ENCODE measurements at regions not wholly inside any gene's neighbourhood (a gene's known extent, or its start where the extent isn't known, plus 50 kb on each side); places are given as distances from the start of the nearest gene placed in this dataset.

- no peak for DNase-seq
Observed at GRCh38 chr5:9919306-9920030, 289.3 kb upstream of the TAS2R1 start.

GRCh38 chr5:9905661-9906060, 275.5 kb upstream of the TAS2R1 start:
- no peak for DNase-seq

DNA sequence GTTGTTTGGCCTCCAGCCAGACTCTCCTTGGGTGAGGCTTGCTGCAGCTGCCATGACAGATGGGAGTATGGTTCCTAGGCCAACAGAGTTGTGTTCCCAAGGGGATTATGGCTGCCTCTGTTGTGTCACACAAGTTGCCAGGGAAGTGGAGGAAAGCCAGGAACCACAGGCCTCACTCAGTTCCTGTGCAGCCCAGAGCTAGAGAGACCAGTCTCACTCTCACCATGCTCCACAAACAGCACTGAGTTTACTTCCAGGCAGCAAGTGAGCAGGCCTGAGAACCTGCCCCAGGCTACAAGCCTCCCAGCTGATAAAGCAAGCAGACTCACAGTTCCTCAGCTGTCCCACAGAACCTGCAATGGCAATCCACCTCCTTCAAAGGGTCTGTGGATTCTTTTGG, 273.6 kb upstream of the TAS2R1 start:
- no peak for DNase-seq

GRCh38 chr5:9898319-9898718, 268.2 kb upstream of the TAS2R1 start:
- DNase-seq: no peak

GRCh38 chr5:9895302-9895645, 265.1 kb upstream of the TAS2R1 start:
- no peak for DNase-seq

DNA sequence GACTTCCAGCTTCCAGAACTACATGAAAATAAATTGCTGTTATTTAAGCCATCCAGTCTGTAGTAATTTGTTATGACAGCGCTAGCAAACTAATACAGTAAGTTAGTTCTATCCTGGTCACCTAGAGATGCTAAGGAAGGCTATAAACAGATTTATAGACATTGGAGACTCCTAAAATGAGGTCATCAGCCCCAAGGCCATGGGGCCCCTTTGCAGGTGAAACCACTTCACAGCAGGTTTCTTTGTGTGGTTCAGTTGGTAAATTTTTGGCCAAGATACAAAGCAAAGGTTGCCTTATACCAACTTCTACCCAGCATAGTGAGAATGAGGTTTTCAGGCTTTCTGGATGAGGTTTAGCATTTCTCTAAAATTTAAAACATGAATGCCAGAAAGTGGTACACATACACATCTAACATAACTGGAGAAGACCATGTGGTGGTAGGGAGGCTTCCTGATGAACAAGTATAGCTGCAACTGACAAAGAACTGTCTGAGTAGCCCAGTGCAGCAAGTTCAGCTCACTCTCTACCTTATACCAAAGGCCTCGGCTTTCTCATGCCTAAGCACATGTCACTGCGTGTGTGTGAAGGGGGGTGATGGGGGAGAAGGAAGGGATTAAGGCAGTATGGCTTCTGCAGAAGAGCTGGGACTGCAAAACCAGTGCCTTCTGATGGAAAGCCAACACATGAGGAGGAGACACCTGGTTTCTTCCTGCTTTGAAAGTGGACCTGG, 264.6 kb upstream of the TAS2R1 start:
- no peak for DNase-seq

DNA sequence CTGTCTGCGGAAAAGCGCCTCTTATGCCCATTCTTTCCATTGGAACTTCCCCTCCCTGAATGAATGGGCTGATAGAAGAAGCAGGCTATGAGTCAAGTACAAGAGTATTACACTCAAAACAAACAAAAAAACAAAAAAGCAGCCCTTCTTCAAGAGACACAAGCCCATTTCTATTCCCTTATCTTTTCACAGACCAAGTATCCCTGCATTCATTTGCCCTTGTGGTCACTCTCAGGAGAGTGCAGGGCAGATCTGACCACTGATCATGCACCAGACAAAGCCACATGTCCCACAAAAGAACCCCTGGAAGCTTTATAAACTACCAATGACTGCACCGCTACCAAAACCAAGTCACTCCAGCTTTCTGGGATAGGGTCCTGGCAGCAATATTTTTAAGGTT, 262.5 kb upstream of the TAS2R1 start:
- no peak for DNase-seq

- no peak for DNase-seq
Observed at GRCh38 chr5:9889511-9889910, 259.4 kb upstream of the TAS2R1 start.

GRCh38 chr5:9888501-9888901, 258.4 kb upstream of the TAS2R1 start:
- DNase-seq: no peak

DNA sequence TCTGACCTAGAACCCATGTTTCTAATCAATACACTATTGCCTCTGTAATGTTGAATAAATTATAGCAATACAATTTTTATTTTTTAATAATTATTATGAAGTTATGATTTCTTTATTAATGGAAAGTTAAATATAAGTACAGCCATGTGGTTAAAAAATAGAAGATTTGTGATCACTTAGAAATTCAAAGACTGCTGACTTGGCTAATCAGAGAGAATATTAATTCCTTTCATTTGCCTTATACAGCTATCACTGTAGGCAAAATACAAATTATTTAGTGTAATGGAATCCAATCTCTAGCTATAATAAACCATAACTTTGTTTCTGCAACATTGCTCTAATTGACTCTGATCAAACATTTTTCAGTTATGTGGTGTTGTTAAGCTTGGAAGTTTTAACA, 255.0 kb upstream of the TAS2R1 start:
- DNase-seq: no peak

DNA sequence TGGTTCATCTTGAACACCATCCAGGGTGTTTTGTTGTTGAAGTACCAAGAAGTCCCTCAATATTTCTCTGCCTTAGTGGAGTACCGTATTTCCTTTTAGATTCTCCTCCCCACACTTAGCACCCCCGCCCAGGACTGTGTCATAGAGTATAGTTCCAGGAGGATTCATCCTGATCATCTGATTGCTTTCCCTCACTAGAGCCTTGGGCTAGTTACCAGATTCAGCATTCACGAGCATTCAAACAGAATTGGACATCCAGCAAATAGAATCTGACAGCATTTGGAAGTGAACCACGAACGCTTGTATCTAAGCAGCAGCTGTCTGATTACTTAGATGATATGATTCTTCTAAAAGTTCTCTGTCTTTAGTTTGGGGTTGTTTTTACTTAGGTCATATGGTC, 248.1 kb upstream of the TAS2R1 start:
- no peak for DNase-seq

DNA sequence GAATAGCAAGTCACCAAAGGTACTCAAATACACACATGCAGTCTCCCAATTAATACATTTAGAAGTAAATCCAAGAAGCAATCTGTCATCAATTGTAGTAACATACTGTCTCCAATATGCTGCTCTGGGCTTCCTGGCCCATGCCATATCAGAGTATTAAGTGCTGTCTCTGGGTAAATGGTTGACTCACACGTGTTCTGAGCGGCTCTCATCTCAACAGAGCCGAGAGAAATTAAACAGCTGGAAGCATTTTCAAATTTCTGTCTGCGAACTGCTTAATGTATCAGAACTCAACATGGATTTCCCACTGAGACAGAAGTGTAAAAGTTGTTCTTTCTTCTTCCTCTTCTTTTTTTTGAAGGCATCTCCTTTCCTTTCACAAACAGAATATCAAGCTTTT, 247.3 kb upstream of the TAS2R1 start:
- DNase-seq: no peak

DNA sequence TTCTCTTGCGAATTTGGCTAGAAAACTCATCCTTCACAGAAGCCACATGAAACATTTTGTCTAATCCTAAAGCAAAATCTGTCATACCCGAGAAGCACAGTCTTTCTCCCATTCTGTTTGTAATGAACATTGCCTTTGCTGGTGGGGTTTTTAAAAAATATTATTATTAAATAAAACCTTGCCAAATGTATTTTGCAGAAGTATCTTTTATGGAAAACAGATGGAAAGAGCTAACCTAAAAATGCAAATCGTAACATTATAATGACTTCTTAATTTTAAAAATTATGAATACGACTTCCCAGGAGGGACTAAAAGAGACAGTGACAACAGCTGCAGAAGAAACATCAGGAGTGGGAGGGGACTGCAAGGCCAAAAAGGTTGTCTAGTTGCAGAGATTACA, 246.3 kb upstream of the TAS2R1 start:
- DNase-seq: no peak

GRCh38 chr5:9869616-9870288, 239.6 kb upstream of the TAS2R1 start:
- DNase-seq: no peak

DNA sequence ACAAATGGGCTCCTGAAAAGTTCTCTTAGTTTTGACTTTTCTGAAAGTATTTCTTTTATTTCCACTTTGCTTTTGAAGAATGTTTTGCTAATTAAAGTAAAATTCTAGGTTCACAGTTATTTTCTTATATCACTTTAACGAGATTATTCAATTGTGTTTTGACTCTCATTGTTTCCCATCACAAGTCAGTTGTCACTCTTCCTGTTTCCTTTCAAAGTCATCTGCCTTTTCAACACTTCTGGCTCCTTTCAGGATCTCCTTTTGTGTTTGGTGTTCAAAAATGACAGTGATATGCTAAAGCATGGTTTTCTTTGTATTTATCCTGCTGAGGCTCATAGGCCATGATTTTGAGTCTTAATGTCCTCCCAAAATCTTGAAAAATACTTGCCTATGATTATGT, 235.4 kb upstream of the TAS2R1 start:
- DNase-seq: no peak

GRCh38 chr5:9864791-9865190, 234.6 kb upstream of the TAS2R1 start:
- no peak for DNase-seq

DNA sequence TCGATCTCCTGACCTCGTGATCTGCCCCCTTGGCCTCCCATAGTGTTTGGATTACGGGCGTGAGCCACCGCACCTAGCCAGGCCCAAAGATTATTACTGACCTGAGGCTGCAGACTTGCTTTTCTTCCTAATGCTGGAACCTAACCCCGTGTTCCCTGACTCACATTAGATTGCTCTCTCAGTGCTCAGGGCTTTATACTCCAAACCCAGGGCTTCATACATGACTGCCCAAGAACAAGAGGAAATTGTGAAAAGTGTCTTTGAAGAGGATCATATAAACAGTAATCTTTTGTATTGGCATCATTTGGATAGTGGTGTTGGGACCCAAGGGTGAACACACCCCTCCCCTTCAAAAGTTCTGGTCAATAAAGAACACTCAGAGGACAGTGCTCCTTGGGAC, 233.3 kb upstream of the TAS2R1 start:
- DNase-seq: no peak

DNA sequence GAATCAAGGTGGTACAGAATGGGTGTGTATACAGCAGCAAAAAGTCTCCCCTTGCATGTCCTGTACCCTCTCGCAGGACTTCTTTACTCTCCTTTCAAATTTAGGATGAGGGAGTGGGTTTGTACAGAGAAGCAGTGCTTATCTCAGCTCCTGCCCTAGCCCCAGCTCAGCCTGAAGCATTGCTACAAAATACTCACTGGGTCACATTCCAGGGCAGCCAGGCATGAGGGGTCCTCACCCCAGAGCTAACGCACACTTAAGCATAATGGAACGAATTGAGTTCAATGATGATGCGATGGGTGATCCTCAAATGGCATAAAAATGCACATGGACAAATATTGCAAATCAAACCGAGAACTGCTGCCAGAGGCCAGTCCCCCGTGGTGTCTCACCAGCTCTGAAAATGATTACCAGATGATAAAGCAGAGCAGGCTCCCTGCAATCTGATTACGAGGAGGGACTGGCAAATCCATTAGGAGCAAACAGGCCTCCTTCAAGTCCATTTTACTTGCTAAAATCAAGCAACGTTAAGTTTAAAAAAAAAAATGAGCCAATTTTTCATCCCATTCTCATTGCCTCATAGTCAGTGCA, 231.6 kb upstream of the TAS2R1 start:
- DNase-seq: no peak

DNA sequence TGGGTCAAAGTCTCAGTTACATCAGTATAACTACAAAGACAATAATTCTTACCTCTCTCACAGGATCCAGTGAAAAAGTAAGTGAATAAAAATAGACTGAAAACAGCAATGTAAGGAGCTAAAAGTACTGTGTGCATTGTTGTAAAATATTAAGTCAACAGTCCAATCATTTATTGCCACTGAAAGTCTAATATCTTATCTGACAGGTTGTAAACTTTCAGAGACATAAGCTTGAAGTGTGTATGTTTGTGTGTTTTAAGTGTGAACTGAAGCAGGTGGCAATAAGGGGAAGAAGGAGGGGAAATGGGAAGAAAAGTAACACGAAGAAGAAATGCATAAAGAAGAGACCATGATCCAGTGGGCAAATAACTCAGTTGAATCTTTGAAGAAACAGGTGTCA, 229.7 kb upstream of the TAS2R1 start:
- no peak for DNase-seq

GRCh38 chr5:9858043-9858442, 227.9 kb upstream of the TAS2R1 start:
- DNase-seq: no peak

DNA sequence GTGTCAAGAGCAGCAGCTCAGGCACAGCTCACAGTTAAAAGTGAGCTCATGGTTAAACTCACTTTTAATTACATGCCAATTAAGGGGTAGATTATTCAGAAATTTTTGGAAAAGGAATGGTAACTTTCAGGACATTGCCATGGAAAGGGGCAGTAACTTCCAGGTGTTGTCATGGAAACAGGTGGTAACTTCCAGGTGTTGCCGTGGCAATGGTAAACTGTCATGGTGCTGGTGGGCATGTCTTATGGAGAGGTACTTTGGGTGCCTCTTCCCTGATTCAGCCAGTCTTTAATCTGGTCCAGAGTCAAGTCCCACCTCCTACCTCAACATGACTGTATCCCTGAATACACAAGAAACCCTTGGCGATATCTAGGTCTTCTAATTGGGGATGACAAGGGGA, 223.2 kb upstream of the TAS2R1 start:
- no peak for DNase-seq

DNA sequence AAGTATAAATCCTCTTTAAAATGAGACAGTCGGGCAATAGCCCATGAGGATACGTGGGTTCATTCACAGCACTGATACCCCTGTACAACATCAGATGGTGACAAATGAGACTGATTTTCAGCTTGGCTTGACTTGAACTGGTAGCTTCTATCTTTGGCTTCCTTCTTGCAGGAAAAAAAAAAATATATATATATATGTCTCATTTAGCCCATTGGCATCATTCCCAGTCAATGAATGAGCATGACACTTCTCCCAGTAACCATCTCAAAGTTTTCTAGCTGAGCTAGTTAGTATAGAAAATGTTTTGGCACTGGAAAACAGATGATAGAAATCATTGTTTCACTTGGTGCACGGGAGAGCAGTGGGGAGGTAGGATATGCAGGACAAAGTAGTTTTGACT, 222.5 kb upstream of the TAS2R1 start:
- DNase-seq: no peak

GRCh38 chr5:9851458-9851857, 221.3 kb upstream of the TAS2R1 start:
- no peak for DNase-seq

GRCh38 chr5:9850456-9850855, 220.3 kb upstream of the TAS2R1 start:
- no peak for DNase-seq
